Epithelial cell of esophagus (primary cell): ENCODE measurements at regions not wholly inside any gene's neighbourhood (a gene's known extent, or its start where the extent isn't known, plus 50 kb on each side); places are given as distances from the start of the nearest gene placed in this dataset.

Experiments used
- DNase-seq: peaks from one replicate; pipeline ENCODE4 v3.0.0; 2010; ENCODE audit warnings: low read depth
- H3K4me3 ChIP-seq: 2 replicates; pipeline ENCODE4 v1.5.1; 2011; ENCODE audit warnings: mild to moderate bottlenecking, low read length, control low read depth
- CTCF ChIP-seq: IDR thresholded peaks from 2 replicates; pipeline ENCODE4 v1.5.1; 2011; ENCODE audit warnings: low read depth, mild to moderate bottlenecking, low read length, control low read depth, inconsistent platforms; ENCODE audit not compliant: insufficient read depth; ENCODE audit errors: missing control alignments

DNA sequence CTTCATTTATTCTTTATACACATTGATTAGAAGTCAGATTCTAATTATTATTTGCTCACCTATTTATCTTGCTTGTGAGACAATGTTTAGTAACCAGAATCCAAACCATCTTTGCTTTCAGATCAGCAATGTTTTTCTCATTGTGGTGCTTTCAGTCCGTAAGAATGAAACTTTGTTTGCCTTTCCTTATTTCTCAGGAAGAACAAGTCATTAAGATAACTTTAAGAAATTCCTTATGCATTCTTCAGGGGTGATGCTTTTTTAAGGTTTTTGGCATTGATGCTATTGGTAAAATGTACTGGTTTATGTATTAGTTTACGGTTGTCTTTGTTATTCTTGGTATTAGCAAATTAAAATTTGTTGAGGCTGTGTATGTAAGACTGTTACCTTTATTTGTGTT, 120.8 kb upstream of the POU1F1 start:
- DNase-seq, result no peak
- no peak for TF ChIP-seq CTCF
- H3K4me3 ChIP-seq, result no peak overlapping the region

DNA sequence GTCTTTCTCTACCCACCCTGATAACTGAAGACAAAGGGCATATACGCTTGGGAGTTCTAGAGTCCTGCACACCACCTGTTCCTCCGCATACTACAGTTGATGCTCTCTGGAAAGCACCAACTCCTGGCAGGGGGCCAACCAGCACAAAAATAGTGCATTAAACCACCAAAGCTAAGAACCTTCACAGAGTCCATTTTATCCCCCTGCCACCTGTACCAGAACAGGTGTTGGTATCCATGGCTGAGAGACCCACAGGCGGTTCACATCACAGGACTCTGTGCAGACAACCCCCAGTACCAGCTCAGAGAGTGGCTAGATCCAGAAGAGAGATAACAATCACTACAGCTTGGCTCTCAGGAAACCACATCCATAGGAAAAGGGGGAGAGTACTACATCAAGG, 114.4 kb upstream of the POU1F1 start:
- DNase-seq, result no peak
- H3K4me3 ChIP-seq, result no peak overlapping the region

DNA sequence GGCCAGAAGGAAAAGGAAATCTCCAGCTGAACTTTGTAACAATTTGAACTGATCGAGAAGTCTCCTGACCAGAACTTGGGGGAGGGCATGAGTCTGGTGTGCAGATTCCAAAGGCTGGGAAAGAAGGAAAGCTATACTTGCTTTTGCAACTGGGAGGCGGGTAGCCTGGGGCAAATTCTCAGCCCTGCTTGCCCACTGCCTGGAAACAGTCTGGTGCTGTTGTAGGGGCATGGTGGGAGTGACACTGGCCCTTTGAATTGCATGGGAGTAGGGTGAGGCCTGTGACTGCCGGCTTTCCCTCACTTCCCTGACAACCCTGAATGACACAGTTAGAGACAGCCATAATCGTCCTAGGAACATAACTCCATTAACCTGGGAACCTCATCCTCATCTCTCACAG, 114.0 kb upstream of the POU1F1 start:
- TF ChIP-seq CTCF, result no peak
- no peak for DNase-seq
- H3K4me3 ChIP-seq, result no peak overlapping the region

More for the DNA sequence above, 114.4 kb upstream of the POU1F1 start:
- TF ChIP-seq CTCF, result no peak

DNA sequence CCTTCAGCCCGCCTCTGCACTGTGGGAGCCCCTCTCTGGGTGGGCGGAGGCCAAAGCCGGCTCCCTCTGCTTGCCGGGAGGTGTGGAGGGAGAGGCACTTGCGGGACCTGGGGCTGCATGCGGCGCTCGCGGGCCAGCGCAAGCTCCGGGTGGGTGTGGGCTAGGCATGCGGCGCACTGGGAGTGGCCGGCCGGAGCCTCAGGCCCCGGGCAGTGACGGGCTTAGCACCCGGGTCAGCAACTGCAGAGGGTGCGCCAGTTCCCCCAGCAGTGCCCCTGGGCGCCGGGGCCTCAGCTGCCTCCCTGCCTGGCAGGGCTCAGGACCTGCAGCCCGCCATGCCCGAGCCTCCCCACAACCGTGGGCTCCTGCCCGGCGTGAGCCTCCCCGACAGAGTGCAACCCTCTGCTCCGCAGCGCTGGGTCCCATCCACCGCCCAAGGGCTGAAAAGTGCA, 98.9 kb upstream of the POU1F1 start:
- DNase-seq, result no peak
- no peak overlapping the region for H3K4me3 ChIP-seq
- no peak for TF ChIP-seq CTCF

DNA sequence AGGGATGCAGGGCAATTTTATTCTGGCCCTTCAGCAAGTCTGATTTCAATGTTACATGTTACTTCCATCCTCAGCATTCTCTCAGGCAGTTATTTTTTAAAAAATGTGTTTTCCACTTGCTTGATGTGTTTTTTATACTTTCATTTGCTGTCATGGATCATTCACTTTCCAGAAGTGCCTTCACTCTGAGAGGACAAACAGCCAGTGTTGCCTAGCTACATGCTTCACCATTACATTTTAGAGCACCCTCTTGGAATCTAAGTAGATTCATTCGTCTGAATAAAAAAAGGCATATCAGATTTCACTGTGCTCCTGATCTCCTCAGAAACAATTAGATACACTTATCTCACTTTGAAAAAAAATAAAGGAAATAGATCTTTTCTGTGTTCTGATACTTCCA, 93.6 kb upstream of the POU1F1 start:
- TF ChIP-seq CTCF, result no peak
- DNase-seq, result no peak
- no peak overlapping the region for H3K4me3 ChIP-seq

DNA sequence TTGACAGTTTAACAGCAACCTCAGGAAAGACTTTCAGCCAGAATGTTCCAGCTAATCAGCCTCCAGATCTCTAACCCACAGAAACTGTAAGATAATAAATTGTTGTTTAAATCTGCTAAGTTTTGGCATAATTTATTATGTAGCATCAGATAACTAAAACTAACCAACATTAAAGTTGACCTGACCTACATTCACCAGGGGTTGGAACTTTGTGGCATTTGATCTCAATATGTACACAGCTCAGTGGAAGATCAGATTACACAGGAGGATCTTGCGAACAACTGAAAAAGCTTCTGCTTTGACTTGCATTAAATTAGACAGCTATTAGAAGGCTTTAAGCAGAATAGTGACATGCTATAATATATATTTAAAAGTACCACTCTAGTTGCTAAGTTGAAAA, 91.4 kb upstream of the POU1F1 start:
- DNase-seq, result no peak
- H3K4me3 ChIP-seq, result no peak overlapping the region
- no peak for TF ChIP-seq CTCF

- H3K4me3 ChIP-seq, result no peak overlapping the region
- no peak for DNase-seq
- no peak for TF ChIP-seq CTCF
Measured at GRCh38 chr3:87363721-87364120, 87.3 kb upstream of the POU1F1 start.
